HG03521 (cell line): ENCODE measurements at regions not wholly inside any gene's neighbourhood (a gene's known extent, or its start where the extent isn't known, plus 50 kb on each side); places are given as distances from the start of the nearest gene placed in this dataset.
"Not testable (repeated sequence)": the region's sequence is repeated elsewhere in the genome, so short reads cannot be mapped to it uniquely, and the experiment has no call there.

Experiments used
- ATAC-seq: cut with Tn5 transposase; IDR thresholded peaks from one replicate; pipeline ENCODE4 v1.9.1; 2021; ENCODE audit warnings: mild to moderate bottlenecking, moderate library complexity; ENCODE audit not compliant: unreplicated experiment

DNA sequence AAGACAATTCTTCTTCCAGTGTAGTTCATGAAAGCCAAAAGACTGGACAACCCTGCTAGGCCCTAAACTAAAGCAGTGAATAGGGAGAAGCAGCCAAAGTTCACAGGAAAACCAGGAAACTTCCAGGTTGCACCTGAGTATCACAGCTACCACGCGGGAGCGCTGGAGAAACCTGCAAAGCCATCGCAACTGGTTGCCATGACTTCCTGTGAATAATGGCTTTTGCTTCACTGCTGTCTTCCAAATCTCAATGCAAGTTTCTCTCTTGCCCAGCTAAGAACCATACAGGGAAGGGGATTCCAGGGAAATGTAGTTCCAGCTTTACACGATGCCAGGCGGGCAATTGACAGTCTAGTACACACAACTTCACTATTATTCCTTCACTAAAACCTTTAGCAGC lies 114.1 kb downstream of the GXYLT1 start:
- no peak for ATAC-seq

DNA sequence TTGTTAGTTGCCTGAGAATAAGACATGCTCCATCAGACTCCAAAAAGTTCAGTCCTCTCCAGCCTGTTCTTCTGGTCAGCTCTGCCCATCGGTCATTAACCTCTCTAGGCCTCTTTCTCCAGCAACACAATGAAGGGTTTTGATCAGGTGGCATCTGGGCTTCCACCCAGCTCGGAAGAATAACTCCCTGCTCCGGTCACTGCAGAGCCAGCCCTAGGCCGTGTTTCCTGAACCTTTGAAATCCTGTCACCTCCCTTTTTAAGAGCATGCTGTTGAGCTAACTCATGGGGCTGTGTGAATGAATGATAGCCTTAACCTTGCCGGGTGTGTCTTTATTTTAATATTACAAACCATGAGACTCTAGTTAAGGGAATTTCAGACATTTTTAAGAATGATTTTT lies 117.1 kb downstream of the GXYLT1 start:
- ATAC-seq = no peak

DNA sequence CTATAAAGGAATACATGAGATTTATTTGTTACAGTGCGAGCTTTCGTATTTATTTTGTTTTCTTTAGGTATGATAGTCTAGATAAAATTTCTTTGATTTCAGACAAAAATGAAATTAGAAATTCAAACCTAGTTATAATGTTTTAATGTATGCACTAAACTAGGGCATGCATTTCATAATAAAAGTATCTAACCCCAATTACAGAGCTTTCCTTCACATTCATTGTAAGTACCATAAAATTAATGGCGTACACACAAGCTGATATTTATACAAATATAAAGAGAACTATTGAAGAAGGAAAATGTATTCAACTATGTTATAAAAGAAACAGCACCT lies 120.2 kb downstream of the GXYLT1 start:
- no peak for ATAC-seq

DNA sequence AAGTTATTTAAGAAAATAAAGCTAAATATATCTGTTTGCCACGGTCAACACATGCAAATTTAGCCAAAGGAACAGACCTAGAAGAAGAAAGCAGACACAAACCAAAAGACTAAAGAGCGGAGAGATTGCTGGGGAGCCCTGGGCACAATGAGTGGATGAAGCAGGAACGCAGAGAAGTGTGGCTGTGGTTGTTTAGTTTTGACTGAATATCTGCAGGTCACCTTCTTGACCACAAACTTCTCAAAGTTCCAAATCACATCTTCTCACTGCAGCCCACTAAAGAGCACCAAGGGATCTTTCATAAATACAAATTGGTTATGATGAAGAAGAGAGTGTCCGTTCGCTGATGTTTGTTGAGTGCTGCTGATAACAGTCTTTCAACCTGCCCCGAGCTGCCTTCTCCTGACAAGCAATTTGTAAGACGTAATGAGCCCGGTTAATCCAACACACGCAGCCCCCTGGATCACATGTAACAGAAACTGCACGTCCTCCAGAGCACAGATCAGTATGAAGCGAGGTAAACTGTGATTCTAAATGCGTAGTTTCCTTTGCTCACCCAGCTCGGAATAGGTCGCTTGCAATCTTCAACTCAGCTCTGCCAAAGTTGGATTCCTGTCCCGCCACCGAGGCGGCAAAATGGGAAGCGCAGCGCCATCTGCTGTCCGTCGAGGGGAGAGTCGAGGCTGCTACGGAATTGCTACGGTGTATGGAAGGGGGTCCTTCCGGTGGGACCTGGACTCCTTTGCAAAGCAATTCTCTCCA lies 120.8 kb downstream of the GXYLT1 start:
- peak; percentile 92 for ATAC-seq

DNA sequence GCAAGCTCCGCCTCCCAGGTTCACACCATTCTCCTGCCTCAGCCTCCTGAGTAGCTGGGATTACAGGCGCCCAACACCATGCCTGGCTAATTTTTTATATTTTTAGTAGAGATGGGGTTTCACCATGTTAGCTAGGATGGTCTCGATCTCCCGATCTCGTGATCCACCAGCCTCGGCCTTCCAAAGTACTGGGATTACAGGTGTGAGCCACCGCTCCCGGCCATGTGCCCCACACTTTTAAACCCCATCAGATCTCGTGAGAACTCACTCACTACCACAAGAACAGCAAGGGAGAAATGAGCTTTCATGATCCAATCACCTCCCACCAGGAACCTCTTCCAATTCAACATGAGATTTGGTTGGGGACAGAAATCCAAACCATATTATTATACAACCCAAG lies 122.7 kb downstream of the GXYLT1 start:
- ATAC-seq = not testable (repeated sequence)

DNA sequence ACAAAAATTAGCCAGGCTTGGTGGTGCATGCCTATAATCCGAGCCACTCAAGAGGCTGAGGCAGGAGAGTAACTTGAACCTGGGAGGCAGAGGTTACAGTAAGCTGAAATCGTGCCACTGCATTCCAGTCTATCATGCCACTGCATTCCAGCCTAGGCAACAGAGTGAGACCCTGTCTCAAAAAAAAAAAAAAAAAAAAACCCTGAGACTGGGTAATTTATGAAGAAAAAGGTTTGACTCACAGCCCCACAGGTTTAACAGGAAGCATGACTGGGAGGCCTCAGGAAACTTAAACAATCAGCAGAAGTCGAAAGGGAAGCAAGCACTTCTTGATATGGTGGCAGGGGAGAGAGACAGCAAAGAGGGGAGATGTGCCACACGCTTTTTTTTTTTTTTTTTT lies 123.2 kb downstream of the GXYLT1 start:
- ATAC-seq = no peak

DNA sequence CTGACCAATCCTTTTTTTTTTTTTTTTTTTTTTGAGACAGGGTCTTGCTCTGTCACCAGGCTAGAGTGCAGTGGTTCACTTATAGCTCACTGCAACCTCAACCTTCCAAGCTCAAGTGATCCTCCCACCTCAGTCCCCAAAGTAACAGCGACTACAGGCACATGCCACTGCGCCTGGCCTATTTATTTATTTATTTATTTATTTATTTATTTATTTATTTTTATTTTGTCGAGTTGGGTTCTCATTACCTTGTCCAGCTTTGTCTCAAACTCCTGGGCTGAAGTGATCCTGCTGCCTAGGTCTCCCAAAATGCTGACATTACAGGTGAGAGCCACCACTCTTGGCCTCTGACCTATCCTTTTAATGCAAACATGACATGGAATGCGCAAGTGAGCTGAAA lies 124.4 kb downstream of the GXYLT1 start:
- ATAC-seq = no peak

DNA sequence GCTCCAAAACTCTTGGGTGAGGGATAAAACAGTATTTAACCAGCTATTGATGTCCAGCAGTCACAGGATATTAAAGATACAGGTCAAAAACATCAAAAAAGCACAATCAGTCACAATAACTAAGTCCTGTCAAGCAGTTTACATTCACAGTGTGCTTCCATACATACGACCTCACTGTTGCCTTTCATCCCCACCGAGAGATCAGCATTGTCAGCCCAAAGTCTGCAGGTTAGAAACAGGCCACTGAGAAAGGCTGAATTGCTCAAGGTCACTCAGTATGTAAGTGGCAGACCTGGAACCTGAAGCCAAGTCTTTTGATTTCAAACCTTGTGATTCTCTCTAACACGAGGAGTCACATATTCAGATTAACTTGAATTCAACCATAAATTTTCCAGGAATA lies 124.9 kb downstream of the GXYLT1 start:
- no peak for ATAC-seq

DNA sequence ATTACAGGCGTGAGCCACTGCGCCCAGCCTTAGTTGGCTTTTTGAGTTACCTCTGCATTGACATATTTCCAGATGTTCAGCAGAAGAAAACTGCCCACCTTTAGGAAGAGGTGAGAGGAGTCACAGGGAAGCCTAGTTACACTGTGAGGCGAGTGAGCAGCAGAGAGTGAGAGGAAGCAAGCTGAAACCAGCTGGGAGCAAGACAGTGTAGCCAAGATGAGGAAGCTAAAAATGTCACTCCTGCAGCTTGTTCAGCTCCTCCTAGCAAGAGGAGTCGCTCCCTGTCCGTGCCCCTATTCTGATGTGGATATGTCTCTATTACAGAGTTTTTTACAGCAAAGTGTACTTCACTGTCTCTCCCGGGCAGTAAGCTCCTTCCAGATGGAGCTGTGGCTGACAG lies 127.6 kb downstream of the GXYLT1 start:
- ATAC-seq = no peak

DNA sequence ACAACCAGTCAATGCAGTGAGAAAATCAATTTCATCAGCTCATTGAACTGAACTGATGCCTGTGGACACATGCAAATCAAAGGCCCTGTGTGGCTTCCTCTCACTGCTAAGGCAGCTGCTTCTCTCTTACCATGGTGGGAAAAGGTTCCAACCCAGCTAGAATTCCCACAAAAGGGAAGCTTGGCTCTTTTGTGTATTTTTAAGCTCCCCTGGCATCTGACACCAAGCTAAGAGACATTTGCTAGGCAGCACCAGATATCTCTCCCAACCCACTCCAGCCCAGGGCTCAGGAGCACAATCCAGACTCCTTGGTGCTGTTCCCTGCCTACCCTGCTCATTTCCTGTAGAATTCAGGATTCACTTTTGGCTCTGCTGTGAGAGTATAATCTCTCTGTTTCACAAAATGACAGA lies 129.6 kb downstream of the GXYLT1 start:
- no peak for ATAC-seq

DNA sequence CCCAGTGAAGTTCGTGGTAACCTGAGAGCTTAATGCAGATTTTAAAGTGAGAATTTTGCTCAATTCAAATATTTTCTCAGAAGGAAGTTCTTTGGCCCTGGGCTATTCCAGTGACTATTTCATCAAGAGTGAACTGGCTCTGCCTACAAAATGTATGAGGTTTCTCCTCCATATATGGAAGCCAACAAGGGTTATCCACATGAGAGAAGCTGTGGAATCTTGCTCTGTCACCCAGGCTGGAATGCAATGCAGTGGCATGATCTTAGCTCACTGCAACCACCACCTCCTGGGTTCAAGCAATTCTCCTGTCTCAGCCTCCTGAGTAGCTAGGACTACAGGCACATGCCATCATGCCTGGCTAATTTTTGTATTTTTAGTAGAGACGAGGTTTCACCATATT lies 132.2 kb downstream of the GXYLT1 start:
- ATAC-seq = not testable (repeated sequence)

DNA sequence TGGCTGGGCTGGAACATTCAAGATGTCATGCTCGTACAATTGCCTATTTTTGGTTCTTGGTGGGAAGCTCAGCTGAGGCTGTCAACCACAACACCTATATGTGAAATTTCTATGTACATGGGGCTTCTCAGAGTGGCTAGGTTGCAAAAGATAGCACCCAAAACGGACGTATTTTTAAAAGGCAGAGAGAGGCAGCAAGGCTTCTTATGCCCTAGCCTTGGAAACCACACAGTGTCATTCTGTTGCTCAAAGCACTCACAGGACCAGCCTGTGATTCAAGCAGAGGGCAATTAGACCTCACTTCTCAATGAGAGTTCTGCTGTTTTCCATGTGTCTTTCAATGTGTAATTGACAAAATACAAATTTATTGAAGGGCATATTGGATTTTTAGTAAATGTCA lies 134.0 kb downstream of the GXYLT1 start:
- no peak for ATAC-seq

DNA sequence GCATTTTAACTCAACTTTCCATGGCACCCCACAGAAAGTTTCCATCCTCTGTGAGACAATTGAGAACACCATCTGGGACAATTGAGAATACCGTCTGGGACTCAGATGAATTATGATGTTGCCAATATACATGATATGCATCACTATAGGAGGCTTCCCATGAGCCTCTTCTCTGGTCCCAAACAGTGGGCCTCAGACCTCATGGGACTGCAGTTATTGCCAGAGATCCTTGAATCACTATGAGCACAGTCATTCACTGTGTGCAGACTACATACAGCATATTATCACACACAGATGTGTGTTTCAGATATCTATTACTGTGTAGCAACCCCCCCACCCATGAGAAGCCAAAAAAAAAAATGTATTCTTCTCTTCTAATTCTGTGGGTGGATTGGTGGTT lies 134.4 kb downstream of the GXYLT1 start:
- ATAC-seq = no peak

DNA sequence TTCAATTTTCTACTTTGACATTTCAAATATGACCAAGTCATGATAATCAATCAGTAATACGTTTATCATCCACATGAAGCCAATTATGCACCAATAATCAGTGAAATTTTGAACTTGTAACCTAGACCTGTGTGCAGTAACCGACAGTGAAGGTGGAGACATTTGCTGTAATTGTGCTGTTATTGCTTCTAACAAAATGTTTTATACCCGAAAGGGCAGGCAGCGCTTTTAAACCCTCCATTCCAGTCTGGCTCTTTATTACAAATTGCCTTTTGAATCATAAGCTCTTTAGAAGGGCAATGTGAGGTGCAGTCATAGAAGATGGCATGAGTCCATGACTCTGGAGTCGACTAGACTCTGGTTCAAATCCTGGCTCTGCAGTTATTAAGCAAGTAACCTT lies 135.7 kb downstream of the GXYLT1 start:
- no peak for ATAC-seq

DNA sequence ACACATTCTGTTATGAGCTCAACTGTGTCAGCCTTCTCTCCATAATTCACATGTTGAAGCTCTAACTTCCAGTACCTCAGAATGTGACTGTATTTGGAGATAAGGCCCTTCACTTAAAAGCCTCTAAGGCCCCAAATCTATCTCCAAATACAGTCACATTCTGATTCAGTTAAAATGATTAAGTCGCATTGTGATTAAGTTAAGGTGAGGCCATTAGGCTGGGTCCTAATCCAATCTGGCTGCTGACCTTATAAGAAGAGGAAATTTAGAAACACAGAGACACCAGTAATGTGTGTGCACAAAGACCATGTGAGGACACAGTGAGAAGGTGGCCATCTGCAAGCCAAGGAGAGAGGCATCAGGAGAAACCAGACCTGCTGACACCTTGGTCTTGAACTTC lies 141.6 kb downstream of the GXYLT1 start:
- ATAC-seq = no peak

DNA sequence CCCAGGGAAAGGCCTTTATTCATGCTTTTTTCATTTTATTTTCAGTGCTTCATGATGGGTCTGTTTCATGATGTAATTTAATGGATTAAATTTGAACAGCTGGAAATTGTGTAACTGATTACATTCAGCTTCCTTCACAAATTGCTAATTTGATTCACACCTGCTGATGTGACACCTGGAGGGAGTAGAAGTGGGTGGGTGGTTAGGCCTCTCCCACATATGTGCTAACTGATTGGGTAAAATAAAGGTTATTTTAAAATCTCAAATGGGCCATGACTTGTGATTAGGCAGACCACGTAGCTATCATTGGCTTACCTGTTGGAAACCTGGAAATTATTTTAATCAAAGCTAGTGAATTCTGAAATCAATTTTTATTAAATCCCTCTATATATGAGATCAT lies 142.1 kb downstream of the GXYLT1 start:
- ATAC-seq = no peak

DNA sequence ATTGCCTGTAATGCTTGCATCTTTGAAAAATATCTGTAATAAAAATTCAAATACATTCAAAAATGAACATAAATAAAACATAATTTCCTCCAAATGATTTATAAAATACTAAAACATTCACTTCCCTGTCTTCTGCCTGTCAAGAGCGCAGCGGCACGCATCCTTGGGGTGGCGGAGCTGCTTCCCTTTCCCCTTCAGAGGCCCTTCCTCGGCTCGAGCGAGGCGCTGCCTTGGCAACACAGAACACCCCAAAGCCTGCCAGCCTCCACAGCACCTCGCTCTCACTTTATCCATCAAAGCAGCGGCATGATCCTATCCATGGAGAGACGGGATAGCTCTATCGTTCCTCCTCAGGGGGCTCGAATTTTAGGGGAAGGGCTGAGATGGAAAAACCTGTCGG lies 146.2 kb downstream of the GXYLT1 start:
- ATAC-seq = no peak

DNA sequence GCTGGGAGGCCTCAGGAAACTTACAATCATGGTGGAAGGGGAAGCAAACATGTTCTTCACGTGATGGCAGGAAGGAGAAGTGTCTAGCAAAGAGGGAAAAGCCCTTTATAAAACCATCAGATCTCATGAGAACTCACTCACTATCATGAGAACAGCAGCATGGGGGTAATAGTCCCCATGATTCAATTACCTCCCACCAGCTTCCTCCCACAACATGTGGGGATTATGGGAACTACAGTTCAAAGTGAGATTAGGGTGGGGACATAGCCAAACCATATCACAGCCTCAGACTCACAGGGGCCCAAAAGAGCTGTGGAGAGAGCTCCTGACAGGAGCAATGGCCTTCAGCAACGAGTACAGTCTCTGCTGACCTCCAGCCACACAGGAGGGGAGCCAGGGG lies 151.4 kb downstream of the GXYLT1 start:
- ATAC-seq = no peak

DNA sequence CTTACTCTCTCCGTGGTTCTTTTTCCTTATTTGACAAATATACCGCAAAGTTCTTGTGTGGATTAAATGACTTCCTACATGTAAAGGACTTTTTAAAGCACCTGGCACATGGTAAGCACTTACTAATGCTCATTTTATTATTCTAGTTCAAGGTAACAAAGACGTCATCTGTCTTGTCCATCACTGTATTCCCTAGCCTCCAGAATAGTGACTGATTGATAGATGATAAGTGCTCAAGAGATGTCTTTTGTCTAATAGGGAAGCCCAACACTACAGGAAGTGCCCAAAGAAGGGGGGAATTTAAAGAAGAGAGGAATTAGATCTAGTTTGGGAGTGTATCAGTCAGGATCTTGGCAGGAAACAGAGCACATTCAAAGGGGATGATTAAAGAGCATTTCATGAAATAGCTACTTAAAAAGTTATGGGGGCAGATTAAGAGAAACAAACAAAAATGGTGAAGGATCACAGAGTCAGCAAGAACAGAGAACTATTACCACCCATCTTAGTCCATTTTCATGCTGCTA lies 151.9 kb downstream of the GXYLT1 start:
- ATAC-seq = no peak

DNA sequence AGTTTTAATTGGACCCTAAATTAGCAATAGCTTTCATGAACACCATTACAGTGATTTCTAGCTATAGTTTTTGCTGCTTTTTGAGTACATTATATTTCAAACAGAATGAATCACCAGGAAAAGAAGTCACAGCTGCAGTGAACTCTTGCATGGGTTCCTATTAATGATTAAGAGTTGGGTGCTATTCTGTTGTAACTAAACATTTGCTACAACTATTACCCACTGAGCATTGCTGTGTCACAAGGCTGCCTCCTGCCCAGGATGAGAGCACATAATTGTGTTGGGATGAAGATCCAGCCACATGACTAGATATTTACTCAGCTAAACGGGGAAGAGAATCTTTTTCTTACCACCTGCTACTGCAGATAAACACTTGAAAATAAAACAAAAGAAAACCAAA lies 152.7 kb downstream of the GXYLT1 start:
- ATAC-seq = no peak

DNA sequence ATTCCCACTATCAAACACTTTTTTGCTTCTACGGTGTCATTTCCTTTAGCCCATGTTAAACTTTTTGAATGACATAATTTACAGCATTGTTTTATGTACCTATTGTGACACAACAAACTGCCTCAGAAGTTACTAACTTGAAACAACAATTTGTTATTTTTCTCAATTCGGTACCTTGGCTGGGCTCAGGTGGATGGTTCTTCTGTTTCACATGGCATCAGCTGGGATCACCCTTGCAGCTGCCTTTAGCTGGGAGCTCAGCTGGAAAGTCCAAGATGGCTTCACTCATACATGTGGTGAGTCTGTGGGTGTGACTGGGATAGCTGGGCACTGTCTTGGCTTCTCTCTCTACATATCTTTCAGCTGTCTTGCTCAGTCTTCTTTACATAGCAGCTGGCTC lies 156.0 kb downstream of the GXYLT1 start:
- ATAC-seq = no peak

DNA sequence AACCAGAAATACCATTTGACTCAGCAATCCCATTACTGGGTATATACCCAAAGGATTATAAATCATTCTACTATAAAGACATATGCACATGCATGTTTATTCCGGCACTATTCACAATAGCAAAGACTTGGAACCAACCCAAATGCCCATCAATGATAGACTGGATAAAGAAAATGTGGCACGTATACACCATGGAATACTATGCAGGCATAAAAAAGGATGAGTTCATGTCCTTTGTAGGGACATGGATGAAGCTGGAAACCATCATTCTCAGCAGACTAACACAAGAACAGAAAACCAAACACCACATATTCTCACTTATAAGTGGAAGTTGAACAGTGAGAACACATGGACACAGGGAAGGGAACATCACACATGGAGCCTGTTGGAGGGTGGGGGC lies 158.2 kb downstream of the GXYLT1 start:
- ATAC-seq = not testable (repeated sequence)

DNA sequence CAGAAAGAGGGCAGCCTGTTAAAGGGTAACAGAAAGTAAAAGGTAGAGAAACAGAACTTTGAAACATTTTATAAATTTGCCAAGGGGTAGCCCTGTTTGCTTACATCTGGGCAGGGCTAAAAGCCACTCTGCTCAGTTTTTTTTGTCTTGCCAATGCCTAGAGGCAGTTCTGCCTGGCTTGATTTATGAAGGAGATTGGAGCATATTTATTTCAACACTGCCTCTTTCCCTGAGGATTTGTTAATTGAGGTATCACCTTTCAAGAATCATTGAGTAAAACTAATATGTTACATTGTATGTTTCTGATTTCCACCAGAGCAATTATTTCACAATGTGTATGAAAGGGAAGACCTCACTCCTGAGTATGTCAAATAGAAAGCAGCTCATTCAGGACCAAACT lies 160.8 kb downstream of the GXYLT1 start:
- no peak for ATAC-seq
